DND-41 (cell line): ENCODE measurements at regions not wholly inside any gene's neighbourhood (a gene's known extent, or its start where the extent isn't known, plus 50 kb on each side); places are given as distances from the start of the nearest gene placed in this dataset.

Experiments
- ATAC-seq: fragments of 200-7000 bp; cut with Tn5 transposase; 3 replicates; pipeline ENCODE4 v1.9.1; 2021; ENCODE audit warnings: low read depth; ENCODE audit not compliant: insufficient read depth
- DNase-seq: peaks from one replicate; pipeline ENCODE4 v3.0.0-alpha.2; 2020
- H2AFZ ChIP-seq: 2 replicates; pipeline ENCODE4 v1.6.0; 2012; ENCODE audit warnings: low read depth, low read length
- H3K27ac ChIP-seq: 2 replicates; pipeline ENCODE4 v1.5.1; 2012; ENCODE audit warnings: low read length, inconsistent platforms
- H3K27me3 ChIP-seq: fragments of 200-600 bp; sonication (generic); 2 replicates; pipeline ENCODE4 v1.6.0; 2012; ENCODE audit warnings: low read length, mild to moderate bottlenecking, inconsistent platforms; ENCODE audit not compliant: insufficient read depth, poor library complexity
- H3K36me3 ChIP-seq: 2 replicates; pipeline ENCODE4 v1.5.1; 2012; ENCODE audit warnings: low read length, inconsistent platforms; ENCODE audit not compliant: insufficient read depth
- H3K4me1 ChIP-seq: 2 replicates; pipeline ENCODE4 v1.5.1; 2012; ENCODE audit warnings: mild to moderate bottlenecking, low read length; ENCODE audit not compliant: insufficient read depth
- H3K4me2 ChIP-seq: 2 replicates; pipeline ENCODE4 v1.6.0; 2012; ENCODE audit warnings: mild to moderate bottlenecking, moderate library complexity, low read length, inconsistent platforms; ENCODE audit not compliant: insufficient read depth
- H3K4me3 ChIP-seq, 2 experiments: fragments of 200-600 bp in 1 of 2; shearing (Covaris generic) in 1 of 2; 2 replicates each; pipeline ENCODE4 v1.5.1; 2012 to 2016; ENCODE audit warnings: inconsistent platforms in 2 of 2, low read length in 2 of 2, mild to moderate bottlenecking in 2 of 2, low read depth in 1 of 2, moderate library complexity in 1 of 2
- H3K79me2 ChIP-seq: 2 replicates; pipeline ENCODE4 v1.6.0; 2012; ENCODE audit warnings: low read length, inconsistent platforms; ENCODE audit not compliant: insufficient read depth
- H3K9ac ChIP-seq: 2 replicates; pipeline ENCODE4 v1.6.0; 2012; ENCODE audit warnings: low read depth, mild to moderate bottlenecking, inconsistent platforms, low read length, moderate library complexity
- H3K9me3 ChIP-seq: 2 replicates; pipeline ENCODE4 v1.5.1; 2012; ENCODE audit warnings: low read length, moderate library complexity, mild to moderate bottlenecking, inconsistent platforms; ENCODE audit not compliant: insufficient read depth, severe bottlenecking
- H4K20me1 ChIP-seq: 2 replicates; pipeline ENCODE4 v1.6.0; 2012; ENCODE audit warnings: low read length; ENCODE audit not compliant: insufficient read depth
- EZH2 ChIP-seq: IDR thresholded peaks from 3 replicates; pipeline ENCODE4 v1.6.1; 2012; ENCODE audit warnings: borderline replicate concordance, low read depth, mild to moderate bottlenecking, moderate library complexity, low read length, inconsistent platforms; ENCODE audit not compliant: severe bottlenecking
- TF ChIP-seq, protein P1 (sequence below): IDR thresholded peaks from 2 replicates; pipeline ENCODE4 v1.5.1; 2012; ENCODE audit warnings: borderline replicate concordance, low read length, moderate library complexity, mild to moderate bottlenecking; ENCODE audit not compliant: poor library complexity, severe bottlenecking; ENCODE audit errors: extremely low read depth

DNA sequence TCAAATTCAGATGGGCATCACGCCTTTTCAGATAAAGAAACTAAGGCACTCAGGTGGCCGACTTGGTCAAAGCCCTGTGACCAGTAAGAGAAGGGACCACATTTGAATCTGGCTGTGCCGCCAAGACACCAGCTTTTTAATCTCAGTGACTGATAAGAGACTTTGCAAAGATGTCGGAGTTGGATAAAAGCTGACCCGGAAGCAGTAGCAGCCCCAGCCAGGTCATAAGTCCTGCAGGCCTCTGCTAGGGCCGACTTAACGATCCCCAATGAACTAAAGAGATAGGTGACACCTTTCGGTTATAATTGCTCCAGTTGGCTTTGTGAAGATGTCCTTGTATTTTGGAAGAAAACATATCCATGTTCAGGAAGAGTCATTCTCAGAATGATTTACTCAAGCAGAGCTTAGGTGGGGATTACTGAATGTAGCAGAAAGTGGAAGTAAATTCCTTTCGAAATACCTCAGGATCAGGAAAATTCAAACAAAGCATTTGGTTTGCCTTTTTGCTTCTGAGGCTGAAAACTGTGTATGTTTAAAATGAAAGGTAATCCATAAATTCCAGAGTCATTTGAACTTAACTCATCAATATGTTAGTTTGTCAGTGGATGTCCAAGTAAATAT is 164.2 kb upstream of the PITRM1 start:
- Histone ChIP-seq H3K27me3 (no peaks in the 10 kb centered on the region), H3K9me3 (no peaks in the 10 kb centered on the region), H3K4me2 (no peak overlapping the region), H3K4me3 (no peak overlapping the region), H4K20me1 (no peaks in the 10 kb centered on the region), H2AFZ (no peak overlapping the region), H3K9ac (no peak overlapping the region), H3K79me2 (no peaks in the 10 kb centered on the region), H3K27ac (no peak overlapping the region), H3K36me3 (no peaks in the 10 kb centered on the region), H3K4me1 (no peaks in the 10 kb centered on the region)
- TF ChIP-seq EZH2 = no peak
- ATAC-seq = no peak
- no peak for DNase-seq

DNA sequence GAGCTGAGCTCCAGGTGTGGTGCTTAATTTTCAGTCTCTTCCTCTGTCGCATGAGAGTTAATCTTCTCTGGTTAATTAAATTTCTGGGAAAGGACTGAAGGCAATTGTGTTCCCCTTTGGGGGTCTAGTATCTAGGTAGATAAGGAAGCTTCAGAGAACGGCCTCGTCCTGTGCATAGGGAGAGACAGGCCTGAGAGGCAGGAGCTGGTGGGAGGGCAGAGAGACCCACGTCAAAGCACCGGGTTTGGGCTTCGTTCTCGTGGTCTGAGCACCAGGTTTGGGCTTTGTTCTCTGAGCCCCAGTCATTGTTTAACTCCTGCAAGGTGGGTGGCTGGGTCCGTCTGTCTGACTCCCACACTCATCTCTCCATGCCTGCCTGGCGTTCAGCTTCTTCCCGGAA is 160.8 kb upstream of the PITRM1 start:
- no peak overlapping the region for H3K9ac ChIP-seq
- no peak overlapping the region for H3K27ac ChIP-seq
- no peaks in the 10 kb centered on the region for H3K4me1 ChIP-seq
- no peaks in the 10 kb centered on the region for H3K9me3 ChIP-seq
- no peak overlapping the region for H2AFZ ChIP-seq
- H3K79me2 ChIP-seq = no peaks in the 10 kb centered on the region
- DNase-seq (no peak), ATAC-seq (no peak)
- H3K4me3 ChIP-seq = no peak overlapping the region
- TF ChIP-seq EZH2 = no peak
- TF ChIP-seq, protein P1, sequence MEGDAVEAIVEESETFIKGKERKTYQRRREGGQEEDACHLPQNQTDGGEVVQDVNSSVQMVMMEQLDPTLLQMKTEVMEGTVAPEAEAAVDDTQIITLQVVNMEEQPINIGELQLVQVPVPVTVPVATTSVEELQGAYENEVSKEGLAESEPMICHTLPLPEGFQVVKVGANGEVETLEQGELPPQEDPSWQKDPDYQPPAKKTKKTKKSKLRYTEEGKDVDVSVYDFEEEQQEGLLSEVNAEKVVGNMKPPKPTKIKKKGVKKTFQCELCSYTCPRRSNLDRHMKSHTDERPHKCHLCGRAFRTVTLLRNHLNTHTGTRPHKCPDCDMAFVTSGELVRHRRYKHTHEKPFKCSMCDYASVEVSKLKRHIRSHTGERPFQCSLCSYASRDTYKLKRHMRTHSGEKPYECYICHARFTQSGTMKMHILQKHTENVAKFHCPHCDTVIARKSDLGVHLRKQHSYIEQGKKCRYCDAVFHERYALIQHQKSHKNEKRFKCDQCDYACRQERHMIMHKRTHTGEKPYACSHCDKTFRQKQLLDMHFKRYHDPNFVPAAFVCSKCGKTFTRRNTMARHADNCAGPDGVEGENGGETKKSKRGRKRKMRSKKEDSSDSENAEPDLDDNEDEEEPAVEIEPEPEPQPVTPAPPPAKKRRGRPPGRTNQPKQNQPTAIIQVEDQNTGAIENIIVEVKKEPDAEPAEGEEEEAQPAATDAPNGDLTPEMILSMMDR = no peak
- no peaks in the 10 kb centered on the region for H4K20me1 ChIP-seq
- H3K36me3 ChIP-seq = no peaks in the 10 kb centered on the region
- H3K4me2 ChIP-seq = no peak overlapping the region
- H3K27me3 ChIP-seq = no peaks in the 10 kb centered on the region

DNA sequence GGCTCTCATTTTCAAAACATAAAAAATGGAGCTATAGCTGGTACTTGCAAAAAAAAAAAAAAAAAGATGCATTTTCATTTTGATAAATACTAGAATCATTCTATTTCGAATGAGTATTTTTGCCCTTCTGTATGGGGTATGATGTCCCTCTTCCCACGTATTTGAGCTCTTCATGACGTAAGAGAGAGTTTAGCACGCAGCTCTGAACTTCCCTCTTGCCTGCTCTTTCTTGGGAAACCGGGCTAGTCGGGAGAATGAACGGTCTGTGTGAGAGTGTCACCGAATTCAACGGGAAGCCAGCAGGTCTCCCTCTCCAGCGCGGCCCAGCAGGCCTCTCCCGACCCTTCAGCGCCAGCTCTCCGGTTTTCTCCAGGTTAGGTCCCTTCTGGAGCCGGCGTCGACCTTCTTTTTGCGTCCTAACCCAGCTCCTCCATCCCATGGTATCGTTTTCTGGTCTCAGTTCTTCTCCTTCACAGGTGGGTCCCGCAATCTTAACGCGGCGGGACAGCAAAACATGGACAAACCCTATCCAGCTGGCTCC is 159.2 kb upstream of the PITRM1 start:
- H3K27me3 ChIP-seq = no peaks in the 10 kb centered on the region
- no peaks in the 10 kb centered on the region for H3K9me3 ChIP-seq
- no peak overlapping the region for H2AFZ ChIP-seq
- H3K36me3 ChIP-seq = no peaks in the 10 kb centered on the region
- no peak overlapping the region for H3K4me3 ChIP-seq
- H3K9ac ChIP-seq = no peak overlapping the region
- TF ChIP-seq EZH2 = no peak
- TF ChIP-seq, protein P1 = no peak
- H3K4me1 ChIP-seq = no peaks in the 10 kb centered on the region
- ATAC-seq (no peak), DNase-seq (no peak)
- H3K4me2 ChIP-seq = no peak overlapping the region
- no peaks in the 10 kb centered on the region for H4K20me1 ChIP-seq
- H3K79me2 ChIP-seq = no peaks in the 10 kb centered on the region
- no peak overlapping the region for H3K27ac ChIP-seq

DNA sequence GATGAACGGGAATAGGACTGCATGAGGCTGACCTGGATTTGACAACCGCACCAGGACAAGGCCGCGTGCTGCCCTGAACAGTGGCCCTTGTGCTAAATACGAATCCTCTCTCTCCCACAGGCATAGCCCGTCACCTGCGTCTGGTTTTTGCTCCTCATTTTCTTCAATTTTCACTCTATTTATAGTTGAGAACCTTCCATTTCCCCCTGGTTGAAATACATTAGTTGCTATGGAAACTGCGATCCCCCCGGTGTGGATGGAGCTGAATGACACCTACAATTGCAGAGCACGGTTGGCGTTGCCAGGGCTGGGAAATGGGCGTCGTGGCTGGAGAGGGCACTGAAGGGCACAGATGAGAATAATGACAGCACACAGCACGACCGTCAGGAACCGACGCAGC is 158.6 kb upstream of the PITRM1 start:
- no peaks in the 10 kb centered on the region for H3K9me3 ChIP-seq
- H3K4me1 ChIP-seq = no peaks in the 10 kb centered on the region
- TF ChIP-seq, protein P1 = no peak
- no peak for TF ChIP-seq EZH2
- H2AFZ ChIP-seq = no peak overlapping the region
- DNase-seq (no peak), ATAC-seq (no peak)
- H3K27me3 ChIP-seq = no peaks in the 10 kb centered on the region
- no peaks in the 10 kb centered on the region for H3K79me2 ChIP-seq
- no peaks in the 10 kb centered on the region for H4K20me1 ChIP-seq
- H3K36me3 ChIP-seq = no peaks in the 10 kb centered on the region
- H3K4me2 ChIP-seq = no peak overlapping the region
- H3K4me3 ChIP-seq = no peak overlapping the region
- H3K9ac ChIP-seq = no peak overlapping the region
- no peak overlapping the region for H3K27ac ChIP-seq
